ENCODE measurements at regions not wholly inside any gene's neighbourhood (a gene's known extent, or its start where the extent isn't known, plus 50 kb on each side); places are given as distances from the start of the nearest gene placed in this dataset.

- TF ChIP-seq CTCF (conservative IDR thresholded peaks at IDR 0.05 in 1 of 2, IDR thresholded peaks at IDR 0.05 in 1 of 2; ENCODE audit: low read depth in 1 of 2, low read length in 2 of 2) (no peak), EZH2 (IDR thresholded peaks at IDR 0.05; ENCODE audit: low read length, missing control alignments) (no peak)
Observed at GRCh38 chr7:69208848-69209247, 389.4 kb upstream of the AUTS2 start.

Measured in fibroblast of lung (primary cell).